Vagina (tissue), 2 donors: ENCODE measurements at regions not wholly inside any gene's neighbourhood (a gene's known extent, or its start where the extent isn't known, plus 50 kb on each side); places are given as distances from the start of the nearest gene placed in this dataset.

Source experiments
- DNase-seq, 2 donors: peaks; one replicate each; pipeline ENCODE4 v3.0.0-alpha.2; 2017; ENCODE audit errors: extremely low spot score in 2 of 2
- H3K27ac ChIP-seq: fragments of 200-600 bp; sonication (generic); one replicate; pipeline ENCODE4 v1.5.1; 2019
- H3K27me3 ChIP-seq: fragments of 200-600 bp; sonication (generic); one replicate; pipeline ENCODE4 v1.5.1; 2019
- H3K36me3 ChIP-seq, 2 donors: fragments of 200-600 bp; sonication (generic); one replicate each; pipeline ENCODE4 v1.5.1; 2017 to 2019
- H3K4me1 ChIP-seq: fragments of 200-600 bp; sonication (generic); one replicate; pipeline ENCODE4 v1.5.1; 2019
- H3K4me3 ChIP-seq, 2 donors: fragments of 200-600 bp; sonication (generic); 1 replicate in 1 of 2; 2 replicates in 1 of 2; pipeline ENCODE4 v1.5.1; 2016 to 2019
- H3K9me3 ChIP-seq: fragments of 200-600 bp; sonication (generic); one replicate; pipeline ENCODE4 v1.5.1; 2019
- CTCF ChIP-seq, 3 experiments: fragments of 450-650 bp in 2 of 3; fragments of 200-600 bp in 1 of 3; sonication (generic) in 1 of 3; IDR thresholded peaks; one replicate each; pipeline ENCODE4 v1.5.1; 2017 to 2019; ENCODE audit warnings: antibody characterized with exemption in 3 of 3, mild to moderate bottlenecking in 2 of 3, moderate library complexity in 2 of 3
- POLR2A ChIP-seq, 2 donors: fragments of 450-650 bp; IDR thresholded peaks; one replicate each; pipeline ENCODE4 v1.6.1; 2017; ENCODE audit warnings: antibody characterized with exemption in 2 of 2, mild to moderate bottlenecking in 2 of 2, moderate library complexity in 2 of 2
- POLR2AphosphoS5 ChIP-seq, 2 donors: sonication (generic); formaldehyde crosslinking; IDR thresholded peaks; one replicate each; pipeline ENCODE4 v1.9.0; 2017; ENCODE audit warnings: antibody characterized with exemption in 2 of 2, mild to moderate bottlenecking in 2 of 2, low read depth in 1 of 2; ENCODE audit not compliant: insufficient read depth in 1 of 2
- intact Hi-C: fragments of 100-400 bp; cut with DNase I; formaldehyde crosslinking; loops from one replicate; pipeline ENCODE4 v1.15.1; 2023

- Histone ChIP-seq H3K27me3 (no peaks in the 10 kb centered on the region), H3K4me1 (no peaks in the 10 kb centered on the region), H3K36me3 (no peaks in the 10 kb centered on the region), H3K27ac (no peak overlapping the region), H3K4me3 (no peak overlapping the region), H3K9me3 (no peaks in the 10 kb centered on the region)
- TF ChIP-seq POLR2AphosphoS5 (IDR thresholded peaks at IDR 0.05; ENCODE audit: insufficient read depth in 1 of 2, low read depth in 1 of 2) (no peak), CTCF (IDR thresholded peaks at IDR 0.05) (no peak), POLR2A (IDR thresholded peaks at IDR 0.05) (no peak)
- DNase-seq: no peak
- intact Hi-C loops: no loop called here
Measured at GRCh38 chr11:39462506-39462905, 1996.9 kb downstream of the LRRC4C start.

- Histone ChIP-seq H3K27ac (no peak overlapping the region), H3K4me1 (no peaks in the 10 kb centered on the region), H3K27me3 (no peaks in the 10 kb centered on the region), H3K36me3 (no peaks in the 10 kb centered on the region), H3K4me3 (no peak overlapping the region), H3K9me3 (no peaks in the 10 kb centered on the region)
- TF ChIP-seq POLR2A (IDR thresholded peaks at IDR 0.05): no peak
- TF ChIP-seq CTCF (IDR thresholded peaks at IDR 0.05): no peak
- TF ChIP-seq POLR2AphosphoS5 (IDR thresholded peaks at IDR 0.05; ENCODE audit: insufficient read depth in 1 of 2, low read depth in 1 of 2): no peak
- intact Hi-C loops: no loop called here
- DNase-seq: no peak
Measured at GRCh38 chr11:39461066-39461465, 1998.4 kb downstream of the LRRC4C start.

GRCh38 chr11:39459606-39460005 is 1999.8 kb downstream of the LRRC4C start:
- DNase-seq: no peak
- no peaks in the 10 kb centered on the region for H3K27me3 ChIP-seq
- no peak for TF ChIP-seq POLR2AphosphoS5 (IDR thresholded peaks at IDR 0.05; ENCODE audit: insufficient read depth in 1 of 2, low read depth in 1 of 2)
- H3K36me3 ChIP-seq: no peaks in the 10 kb centered on the region
- H3K4me1 ChIP-seq: no peaks in the 10 kb centered on the region
- no peaks in the 10 kb centered on the region for H3K9me3 ChIP-seq
- H3K4me3 ChIP-seq: no peak overlapping the region
- no peak overlapping the region for H3K27ac ChIP-seq
- intact Hi-C loops: no loop called here

- intact Hi-C loops: no loop called here
- H3K27me3 ChIP-seq: no peaks in the 10 kb centered on the region
- H3K4me1 ChIP-seq: no peaks in the 10 kb centered on the region
- no peak overlapping the region for H3K4me3 ChIP-seq
- TF ChIP-seq POLR2A (IDR thresholded peaks at IDR 0.05) (no peak), POLR2AphosphoS5 (IDR thresholded peaks at IDR 0.05; ENCODE audit: insufficient read depth in 1 of 2, low read depth in 1 of 2) (no peak), CTCF (IDR thresholded peaks at IDR 0.05) (no peak)
- no peaks in the 10 kb centered on the region for H3K9me3 ChIP-seq
- no peak overlapping the region for H3K27ac ChIP-seq
- H3K36me3 ChIP-seq: no peaks in the 10 kb centered on the region
- no peak for DNase-seq
Measured at GRCh38 chr11:39458481-39458880, 2001.0 kb downstream of the LRRC4C start.

GRCh38 chr11:39443424-39444022 is 2015.9 kb downstream of the LRRC4C start:
- Histone ChIP-seq H3K4me1 (no peaks in the 10 kb centered on the region), H3K4me3 (no peak overlapping the region), H3K36me3 (no peaks in the 10 kb centered on the region), H3K9me3 (no peaks in the 10 kb centered on the region), H3K27ac (no peak overlapping the region), H3K27me3 (no peaks in the 10 kb centered on the region)
- no peak for DNase-seq
- no peak for TF ChIP-seq CTCF (IDR thresholded peaks at IDR 0.05)
- TF ChIP-seq POLR2A (IDR thresholded peaks at IDR 0.05): no peak
- no peak for TF ChIP-seq POLR2AphosphoS5 (IDR thresholded peaks at IDR 0.05; ENCODE audit: insufficient read depth in 1 of 2, low read depth in 1 of 2)
- intact Hi-C loops: no loop called here
